ENCODE measurements at regions not wholly inside any gene's neighbourhood (a gene's known extent, or its start where the extent isn't known, plus 50 kb on each side); places are given as distances from the start of the nearest gene placed in this dataset.

DNA sequence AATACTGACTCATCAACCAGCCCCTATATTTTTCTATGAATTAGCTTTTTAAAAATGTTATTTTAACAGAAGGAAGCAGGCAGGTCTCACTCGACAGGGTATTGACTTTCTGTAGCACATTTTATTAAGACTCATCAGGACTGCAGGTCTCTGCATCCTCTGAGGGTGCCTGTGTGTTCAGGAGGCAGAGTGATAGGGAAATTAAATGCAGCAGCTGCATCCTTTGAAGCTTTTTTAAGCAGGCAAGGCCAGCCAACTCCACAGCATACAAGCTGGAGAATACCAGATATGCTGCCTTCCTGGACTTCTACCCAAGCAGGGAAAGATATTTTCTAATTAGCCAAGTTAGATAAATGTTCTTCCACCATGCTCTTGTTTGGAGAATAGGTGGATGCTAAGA is 124.9 kb downstream of the WSCD1 start:
- no peak for TF ChIP-seq POLR2A (IDR thresholded peaks at IDR 0.05)
- TF ChIP-seq, protein P1, sequence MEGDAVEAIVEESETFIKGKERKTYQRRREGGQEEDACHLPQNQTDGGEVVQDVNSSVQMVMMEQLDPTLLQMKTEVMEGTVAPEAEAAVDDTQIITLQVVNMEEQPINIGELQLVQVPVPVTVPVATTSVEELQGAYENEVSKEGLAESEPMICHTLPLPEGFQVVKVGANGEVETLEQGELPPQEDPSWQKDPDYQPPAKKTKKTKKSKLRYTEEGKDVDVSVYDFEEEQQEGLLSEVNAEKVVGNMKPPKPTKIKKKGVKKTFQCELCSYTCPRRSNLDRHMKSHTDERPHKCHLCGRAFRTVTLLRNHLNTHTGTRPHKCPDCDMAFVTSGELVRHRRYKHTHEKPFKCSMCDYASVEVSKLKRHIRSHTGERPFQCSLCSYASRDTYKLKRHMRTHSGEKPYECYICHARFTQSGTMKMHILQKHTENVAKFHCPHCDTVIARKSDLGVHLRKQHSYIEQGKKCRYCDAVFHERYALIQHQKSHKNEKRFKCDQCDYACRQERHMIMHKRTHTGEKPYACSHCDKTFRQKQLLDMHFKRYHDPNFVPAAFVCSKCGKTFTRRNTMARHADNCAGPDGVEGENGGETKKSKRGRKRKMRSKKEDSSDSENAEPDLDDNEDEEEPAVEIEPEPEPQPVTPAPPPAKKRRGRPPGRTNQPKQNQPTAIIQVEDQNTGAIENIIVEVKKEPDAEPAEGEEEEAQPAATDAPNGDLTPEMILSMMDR (IDR thresholded peaks at IDR 0.05) = no peak
- 46 to 65% methylated on average over 1 of the region's 1 CpG for WGBS, 2 donors
- H3K27ac ChIP-seq = no peak overlapping the region
- no peaks in the 10 kb centered on the region for H3K36me3 ChIP-seq (ENCODE audit: low read depth, missing control alignments)
- H3K4me1 ChIP-seq = no peaks in the 10 kb centered on the region
- no peak overlapping the region for H3K4me3 ChIP-seq
- intact Hi-C loops (cut with DNase I; ENCODE audit: low total_unique reads) = no loop called here
- H3K27me3 ChIP-seq = no peaks in the 10 kb centered on the region
- no peak for DNase-seq
- H3K9me3 ChIP-seq = no peaks in the 10 kb centered on the region

DNA sequence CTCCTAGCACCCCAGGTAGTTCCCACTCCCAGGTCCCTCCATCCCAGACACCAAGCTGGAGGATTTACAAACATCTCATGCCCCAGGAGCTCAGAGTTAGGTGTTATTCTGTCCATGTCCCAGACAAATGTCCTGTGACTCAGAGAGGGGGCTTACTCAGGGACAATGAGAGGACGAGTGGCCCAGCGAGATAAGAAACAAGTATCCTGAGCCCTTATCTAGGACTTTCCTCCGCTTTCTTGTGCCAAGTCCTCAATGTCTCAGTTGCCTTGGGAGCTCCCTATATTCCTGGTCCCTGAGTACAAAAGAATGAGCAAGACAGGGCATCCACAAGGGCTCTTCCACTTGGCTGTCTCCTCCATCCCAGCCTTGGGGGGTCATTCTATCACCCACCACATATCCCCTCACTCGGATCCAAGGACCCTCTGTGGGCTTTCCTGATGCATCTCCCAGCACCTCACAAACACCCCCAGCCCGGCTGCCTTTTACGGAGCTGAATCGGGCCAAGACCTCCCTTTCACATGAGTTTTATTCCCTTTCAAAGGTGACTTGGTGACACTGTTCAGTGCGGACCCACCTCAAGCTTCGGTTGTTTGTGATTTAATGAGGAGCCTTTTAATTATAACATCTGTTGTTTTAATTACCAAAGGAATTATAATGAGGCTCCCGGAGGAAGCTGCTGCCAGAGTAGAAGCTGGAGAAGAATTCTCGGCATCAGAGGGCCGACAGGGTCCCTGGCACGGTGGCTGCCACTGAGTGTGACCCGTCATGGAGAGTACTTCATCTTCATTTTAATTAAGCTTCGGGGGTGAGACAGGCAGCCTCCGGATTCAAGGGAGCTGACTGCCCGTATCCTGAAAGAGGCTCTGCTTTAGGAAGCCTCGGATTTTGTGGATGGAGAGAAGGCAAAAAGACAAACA is 121.5 kb downstream of the WSCD1 start:
- H3K27me3 ChIP-seq = no peaks in the 10 kb centered on the region
- H3K4me3 ChIP-seq = no peak overlapping the region
- intact Hi-C loops (cut with DNase I; ENCODE audit: low total_unique reads) = no loop called here
- no peak overlapping the region for H3K27ac ChIP-seq
- no peak for TF ChIP-seq POLR2A (IDR thresholded peaks at IDR 0.05)
- TF ChIP-seq, protein P1 (IDR thresholded peaks at IDR 0.05) = no peak
- DNase-seq = no peak
- H3K36me3 ChIP-seq (ENCODE audit: low read depth, missing control alignments) = no peaks in the 10 kb centered on the region
- H3K4me1 ChIP-seq = no peaks in the 10 kb centered on the region
- no peaks in the 10 kb centered on the region for H3K9me3 ChIP-seq
- WGBS, 2 donors = 70 to 75% methylated on average over 18 of the region's 18 CpGs

DNA sequence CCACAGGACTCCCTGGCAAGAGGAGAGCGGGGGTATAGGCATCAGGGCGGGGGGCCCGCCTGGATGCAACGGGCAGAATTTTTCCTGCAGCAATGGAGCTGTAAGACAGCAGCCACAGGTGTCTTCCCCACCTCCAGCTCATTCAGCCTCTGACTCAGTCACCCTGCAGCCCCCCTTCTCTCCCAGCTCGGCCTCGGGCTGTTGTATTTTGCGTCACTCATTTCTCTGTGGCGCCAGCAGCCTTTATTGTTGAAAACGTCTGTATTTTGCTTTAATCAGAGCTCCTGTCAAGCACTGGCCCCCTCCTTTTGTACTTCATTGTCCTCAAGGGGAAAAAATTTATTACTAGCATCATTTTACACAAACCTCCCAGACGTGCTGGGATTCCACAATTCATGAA is 117.7 kb downstream of the WSCD1 start:
- Histone ChIP-seq H3K27ac (no peak overlapping the region), H3K4me3 (no peak overlapping the region), H3K27me3 (no peaks in the 10 kb centered on the region), H3K4me1 (no peaks in the 10 kb centered on the region), H3K36me3 (ENCODE audit: low read depth, missing control alignments) (no peaks in the 10 kb centered on the region), H3K9me3 (no peaks in the 10 kb centered on the region)
- intact Hi-C loops (cut with DNase I; ENCODE audit: low total_unique reads) = no loop called here
- DNase-seq = no peak
- TF ChIP-seq POLR2A (IDR thresholded peaks at IDR 0.05) = no peak
- TF ChIP-seq, protein P1 (IDR thresholded peaks at IDR 0.05) = no peak
- WGBS, 2 donors = 41 to 47% methylated on average over 10 of the region's 10 CpGs

DNA sequence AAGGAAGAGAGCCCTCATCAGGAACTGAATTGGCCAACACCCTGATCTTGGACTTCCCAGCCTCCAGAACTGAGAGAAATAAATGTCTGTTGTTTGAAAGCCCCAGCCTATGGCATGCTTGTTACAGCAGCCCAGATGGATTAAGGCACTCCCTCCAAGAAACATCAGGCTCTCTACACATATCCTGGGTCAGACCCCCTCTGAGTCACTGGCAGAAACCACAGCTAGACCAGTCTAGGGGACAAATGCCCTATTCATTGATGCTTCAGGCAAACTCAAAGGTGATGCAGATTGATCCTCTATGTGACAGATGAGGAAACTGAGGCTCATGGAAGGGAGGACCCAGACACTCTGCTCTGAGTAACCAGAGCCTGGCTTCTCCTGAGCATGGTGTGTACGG is 116.8 kb downstream of the WSCD1 start:
- WGBS, 2 donors = 93% methylated on average over 1 of the region's 1 CpG; no CpG with 5 or more reads in 1 of the 2 donors
- Histone ChIP-seq H3K27ac (no peak overlapping the region), H3K27me3 (no peaks in the 10 kb centered on the region), H3K9me3 (no peaks in the 10 kb centered on the region), H3K36me3 (ENCODE audit: low read depth, missing control alignments) (no peaks in the 10 kb centered on the region), H3K4me1 (no peaks in the 10 kb centered on the region), H3K4me3 (no peak overlapping the region)
- intact Hi-C loops (cut with DNase I; ENCODE audit: low total_unique reads) = no loop called here
- TF ChIP-seq, protein P1 (IDR thresholded peaks at IDR 0.05) = no peak
- no peak for TF ChIP-seq POLR2A (IDR thresholded peaks at IDR 0.05)
- no peak for DNase-seq

DNA sequence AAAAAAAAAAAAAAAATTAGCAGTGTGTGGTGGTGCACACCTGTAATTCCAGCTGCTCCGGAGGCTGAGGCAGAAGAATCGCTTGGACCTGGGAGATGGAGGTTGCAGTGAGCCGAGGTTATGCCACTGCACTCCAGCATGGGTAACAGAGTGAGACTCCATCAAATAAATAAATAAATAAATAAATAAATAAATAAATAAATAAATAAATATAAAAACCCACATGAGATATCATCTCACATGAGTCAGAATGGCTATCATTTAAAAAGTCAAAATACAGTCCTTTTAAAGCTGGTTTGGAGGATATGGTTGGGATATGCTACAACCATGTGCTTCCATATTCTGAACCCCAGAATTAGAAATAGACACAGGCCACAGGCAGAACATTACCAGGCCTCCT is 114.3 kb downstream of the WSCD1 start:
- no peak overlapping the region for H3K27ac ChIP-seq
- no peak overlapping the region for H3K4me3 ChIP-seq
- no peaks in the 10 kb centered on the region for H3K9me3 ChIP-seq
- H3K27me3 ChIP-seq = no peaks in the 10 kb centered on the region
- intact Hi-C loops (cut with DNase I; ENCODE audit: low total_unique reads) = no loop called here
- 92 to 98% methylated on average over 3 of the region's 3 CpGs for WGBS, 2 donors
- DNase-seq = no peak
- no peaks in the 10 kb centered on the region for H3K4me1 ChIP-seq
- no peaks in the 10 kb centered on the region for H3K36me3 ChIP-seq (ENCODE audit: low read depth, missing control alignments)
- no peak for TF ChIP-seq POLR2A (IDR thresholded peaks at IDR 0.05)
- TF ChIP-seq, protein P1 (IDR thresholded peaks at IDR 0.05) = no peak

All from testis (tissue), 2 donors.